ENCODE measurements at regions not wholly inside any gene's neighbourhood (a gene's known extent, or its start where the extent isn't known, plus 50 kb on each side); places are given as distances from the start of the nearest gene placed in this dataset.
"Not testable (repeated sequence)": the region's sequence is repeated elsewhere in the genome, so short reads cannot be mapped to it uniquely, and the experiment has no call there.

DNA sequence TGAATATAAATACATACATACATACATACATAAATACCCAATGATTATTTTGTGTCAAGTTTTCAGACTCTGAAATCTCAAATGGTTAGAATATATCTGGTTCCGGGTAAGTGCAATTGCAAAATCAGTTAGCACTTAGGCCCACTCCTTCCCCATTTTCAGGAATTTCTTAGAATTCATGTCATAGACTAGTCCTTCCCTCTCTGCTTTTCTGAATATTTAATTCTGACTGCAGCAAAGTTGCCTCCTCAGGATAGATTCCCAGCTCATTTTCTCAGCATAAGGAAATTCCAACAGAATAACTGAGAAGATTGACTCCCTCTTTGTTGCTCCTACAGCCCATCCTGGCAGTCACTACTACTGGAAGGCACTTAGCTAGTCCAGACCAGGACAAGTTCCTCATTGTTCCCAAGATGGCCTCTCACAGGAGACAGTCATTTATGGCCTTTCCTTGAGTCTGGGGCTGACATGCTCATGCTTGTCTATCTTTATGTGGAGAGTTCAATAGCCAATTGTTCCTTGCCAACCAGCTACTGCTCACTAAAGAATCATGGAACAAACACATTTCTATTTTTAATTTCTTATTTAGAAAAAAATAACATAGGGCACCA lies 142.9 kb upstream of the ITGB1 start:
- DNase-seq, result no peak

DNA sequence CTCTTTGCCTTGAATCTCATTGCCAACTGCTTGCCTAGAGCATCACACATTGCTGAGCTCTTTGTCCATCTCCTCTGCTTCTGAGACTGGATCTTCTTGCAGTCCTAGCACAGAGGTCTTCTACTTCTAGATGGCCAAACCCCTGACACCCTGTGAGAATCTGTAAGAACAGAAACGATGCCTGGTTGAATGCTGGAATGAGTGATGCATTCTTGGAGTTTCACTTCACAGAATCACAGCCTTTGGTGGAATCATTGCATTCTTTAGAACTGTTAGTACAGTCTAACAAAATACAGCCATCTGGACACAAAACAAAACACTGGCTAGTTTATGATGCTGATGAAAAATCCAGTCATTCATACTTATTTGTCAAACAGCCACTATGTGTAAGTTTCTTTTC lies 141.7 kb upstream of the ITGB1 start:
- DNase-seq, result no peak

DNA sequence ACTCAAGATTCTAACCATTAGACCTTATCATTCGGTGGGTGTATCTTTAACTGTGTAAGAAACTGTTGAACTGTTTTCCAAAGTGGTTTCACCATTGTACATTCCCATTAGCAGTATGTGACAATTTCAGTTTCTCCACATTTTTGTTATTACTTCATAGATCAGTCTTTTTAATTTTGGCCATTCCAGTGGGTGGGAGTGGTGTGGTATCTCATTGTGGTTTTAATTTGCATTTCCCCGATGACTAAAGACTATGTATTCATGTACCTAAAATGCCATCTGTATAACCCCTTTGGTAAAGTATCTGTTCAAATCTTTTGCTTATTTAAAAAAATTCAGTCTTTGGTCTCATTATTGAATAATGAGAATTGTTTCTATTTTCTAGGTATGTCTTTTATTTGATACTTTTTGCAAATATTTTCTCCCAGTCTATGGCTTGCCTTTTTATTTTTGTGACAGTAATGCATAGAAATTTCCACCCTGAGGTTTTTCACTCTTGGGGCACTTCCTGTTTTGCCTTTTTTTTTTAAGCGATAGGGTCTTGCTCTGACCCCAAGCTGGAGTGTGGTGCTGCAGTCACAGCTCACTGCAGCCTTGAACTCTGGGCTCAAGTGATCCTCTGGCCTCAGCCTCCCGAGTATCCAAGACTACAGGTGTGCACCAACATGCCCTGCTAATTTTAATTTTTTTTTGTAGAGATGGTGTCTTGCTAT lies 141.1 kb upstream of the ITGB1 start:
- DNase-seq, result no peak

DNA sequence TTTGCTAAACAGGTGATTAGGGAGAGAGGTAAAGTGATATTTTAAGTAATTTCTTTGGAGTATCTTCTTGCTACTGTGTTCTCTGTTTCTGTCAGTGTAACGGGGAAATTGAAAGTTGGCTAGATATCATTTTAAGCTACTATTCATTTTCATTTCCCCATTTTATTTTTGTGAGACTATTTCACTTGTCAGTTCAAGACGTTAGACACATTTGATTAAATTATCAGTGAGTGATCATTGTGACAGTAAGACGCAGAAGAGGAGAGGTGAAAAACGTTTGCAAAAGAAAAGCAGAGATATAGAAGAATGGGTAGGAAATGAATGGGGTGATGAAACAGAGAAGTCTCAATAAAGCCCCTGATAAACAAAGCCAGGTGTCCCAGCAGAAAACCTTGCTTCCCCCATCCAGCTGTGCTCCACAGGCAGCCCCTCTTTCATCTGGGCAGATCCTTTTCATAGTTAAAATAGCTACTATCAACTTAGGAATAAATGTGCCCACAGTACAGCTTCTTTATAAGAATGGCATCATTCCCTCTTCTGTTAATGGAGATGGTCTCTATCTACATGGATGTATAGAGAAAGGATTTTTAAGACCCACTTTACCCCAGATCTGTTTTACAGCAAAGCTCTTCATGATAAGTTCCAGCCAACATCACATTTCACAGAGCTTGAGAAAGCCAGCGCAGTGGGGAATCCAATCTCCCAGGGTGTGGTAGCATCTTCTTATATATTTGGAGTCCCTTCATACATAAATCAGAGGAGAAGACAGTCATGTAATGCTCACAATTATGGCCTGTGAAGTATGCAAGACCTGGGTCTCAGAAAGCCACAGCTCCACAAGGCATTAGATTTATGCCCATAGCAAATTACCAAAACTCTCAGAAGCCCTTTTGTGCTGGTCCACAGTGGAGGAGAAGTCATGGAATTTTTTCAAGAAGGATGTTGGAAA lies 138.1 kb upstream of the ITGB1 start:
- DNase-seq, result no peak

DNA sequence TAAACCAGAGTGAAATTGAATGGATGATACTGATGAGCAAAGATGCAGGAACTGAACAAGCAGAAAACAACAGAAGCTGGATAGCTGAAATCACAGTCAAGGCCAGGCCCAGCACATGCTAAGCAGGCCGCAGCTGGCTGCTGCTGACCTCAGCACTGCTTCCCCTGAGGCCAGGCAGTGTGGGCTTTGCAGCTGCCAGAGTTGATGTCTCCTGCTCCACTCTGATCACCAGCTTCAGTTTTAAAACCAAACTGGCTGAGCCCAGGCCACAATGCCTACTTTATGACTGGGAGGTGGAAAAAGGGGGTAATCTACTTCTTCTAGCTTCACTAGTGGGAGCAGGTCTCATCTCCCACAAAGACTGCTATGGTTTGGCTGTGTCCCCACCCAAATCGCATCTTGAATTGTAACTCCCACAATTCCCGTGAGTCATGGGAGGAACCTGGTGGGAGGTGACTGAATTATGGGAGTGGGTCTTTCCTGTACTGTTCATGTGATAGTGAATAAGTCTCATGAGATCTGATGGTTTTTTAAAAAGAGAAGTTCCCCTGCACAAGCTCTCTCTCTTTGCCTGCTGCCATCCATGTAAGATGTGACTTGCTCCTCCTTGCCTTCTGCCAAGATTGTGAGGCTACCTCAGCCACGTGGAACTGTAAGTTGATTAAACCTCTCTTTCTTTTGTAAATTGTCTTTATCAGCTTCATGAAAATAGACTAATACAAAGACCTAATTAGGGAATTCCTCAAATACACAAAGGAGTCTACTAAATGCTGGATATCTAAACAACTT lies 136.4 kb upstream of the ITGB1 start:
- DNase-seq, result no peak

DNA sequence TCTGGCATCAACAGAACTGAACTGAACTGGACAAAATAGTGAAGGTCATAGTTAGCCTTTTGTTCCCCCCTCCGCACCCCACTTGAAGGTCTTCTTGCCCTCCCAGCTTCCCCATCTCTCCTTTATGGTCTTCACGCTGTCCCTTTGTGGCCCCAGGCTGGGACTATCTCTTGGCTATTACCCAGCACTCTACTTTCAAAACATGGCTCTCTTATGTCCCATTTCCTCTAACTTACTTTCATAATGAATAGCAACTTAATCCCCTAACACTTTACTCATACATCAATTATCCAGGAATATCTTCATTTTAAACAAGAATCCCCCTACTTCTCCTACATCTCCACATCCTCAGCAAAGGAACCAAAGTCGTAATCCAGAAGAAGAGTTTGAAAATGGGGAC lies 135.3 kb upstream of the ITGB1 start:
- no peak for DNase-seq

DNA sequence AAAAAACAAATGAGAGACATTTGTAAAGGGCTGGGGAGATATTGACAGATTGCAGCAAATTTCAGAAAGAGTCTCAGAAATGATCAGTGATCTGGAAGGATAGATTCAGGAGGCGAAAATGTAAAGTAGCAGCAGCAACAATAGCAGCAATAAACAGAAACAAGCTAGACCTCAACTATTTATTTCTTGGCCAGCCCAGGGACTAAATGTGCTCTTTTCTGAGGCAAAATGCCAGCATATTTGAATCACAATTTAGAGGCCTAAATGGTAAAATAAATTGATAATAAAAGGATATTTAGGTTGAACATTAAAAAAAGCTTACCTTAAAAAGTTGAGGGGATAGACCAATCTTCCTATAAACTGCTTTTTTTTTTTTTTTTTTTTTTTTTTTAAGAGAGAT lies 134.6 kb upstream of the ITGB1 start:
- no peak for DNase-seq

DNA sequence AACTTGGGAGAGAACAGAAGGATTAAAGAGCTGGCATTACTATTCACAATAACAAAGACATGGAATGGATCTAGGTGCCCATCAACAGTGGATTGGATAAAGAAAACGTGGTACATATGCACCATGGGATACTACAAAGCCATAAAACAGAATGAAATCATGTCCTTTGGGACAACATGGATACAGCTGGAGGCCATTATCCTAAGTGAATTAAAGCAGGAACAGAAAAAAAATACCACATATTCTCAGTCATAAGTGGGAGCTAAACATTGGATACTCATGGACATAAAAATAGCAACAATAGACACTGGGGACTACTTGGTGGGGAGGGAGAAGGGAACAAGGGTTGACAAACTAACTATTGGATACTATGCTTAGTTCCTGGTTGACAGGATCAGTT lies 133.2 kb upstream of the ITGB1 start:
- no peak for DNase-seq

DNA sequence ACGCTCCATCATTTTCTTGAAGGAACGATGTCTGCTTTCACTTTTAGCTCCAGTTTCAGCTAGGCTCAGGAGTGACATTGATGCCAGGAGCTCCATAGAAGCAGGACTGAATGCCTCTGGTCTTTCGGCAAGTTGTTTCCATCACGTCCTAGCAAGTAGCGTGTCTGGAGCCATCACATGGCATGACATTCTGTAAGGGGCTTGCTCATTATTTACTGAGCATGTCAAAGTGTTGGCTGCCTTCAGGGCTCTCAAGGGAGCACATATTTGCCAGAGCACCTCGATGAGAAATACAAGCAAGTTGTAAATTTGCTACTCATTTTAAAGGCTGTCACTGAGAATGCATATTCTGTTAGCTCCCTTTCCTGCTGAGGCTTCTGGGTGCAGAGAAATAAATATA lies 131.0 kb upstream of the ITGB1 start:
- DNase-seq, result no peak

DNA sequence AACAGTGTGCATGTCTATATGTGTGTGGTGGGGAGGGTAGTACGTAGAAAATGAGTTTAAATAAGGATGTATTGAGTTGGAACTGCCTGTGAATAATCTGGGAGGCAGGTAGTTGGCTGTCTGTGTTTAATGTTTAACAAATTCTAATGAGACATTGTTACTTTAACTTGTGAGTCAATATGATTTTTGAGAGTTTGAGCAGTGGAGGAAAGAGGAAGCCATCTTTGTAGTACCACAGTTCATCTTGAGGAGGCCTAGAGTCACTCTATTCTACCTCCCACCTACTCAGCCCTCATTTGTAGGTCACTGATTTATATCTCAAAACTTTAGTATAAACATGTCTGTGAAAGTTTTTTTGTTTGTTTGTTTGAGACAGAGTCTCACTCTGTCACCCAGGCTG lies 129.9 kb upstream of the ITGB1 start:
- no peak for DNase-seq

DNA sequence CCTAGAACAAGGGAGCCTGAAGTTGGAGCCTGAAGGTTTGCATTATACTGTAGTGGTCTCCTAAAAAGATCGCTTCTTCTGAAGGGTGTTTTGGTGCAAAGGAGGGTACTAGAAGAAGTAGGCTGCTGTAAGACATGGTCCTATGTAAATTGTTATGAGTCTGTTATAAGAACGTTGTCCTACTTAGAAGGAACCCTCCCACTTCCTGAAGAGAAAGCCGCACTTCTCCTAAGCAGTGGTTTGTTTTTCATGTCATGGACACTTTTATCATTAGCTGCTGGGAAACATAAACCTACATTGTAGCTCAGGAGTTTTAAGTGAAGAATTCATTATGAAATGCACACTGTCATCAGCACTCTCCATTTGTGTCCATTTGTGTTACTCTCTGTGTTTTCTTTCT lies 129.1 kb upstream of the ITGB1 start:
- DNase-seq, result no peak

DNA sequence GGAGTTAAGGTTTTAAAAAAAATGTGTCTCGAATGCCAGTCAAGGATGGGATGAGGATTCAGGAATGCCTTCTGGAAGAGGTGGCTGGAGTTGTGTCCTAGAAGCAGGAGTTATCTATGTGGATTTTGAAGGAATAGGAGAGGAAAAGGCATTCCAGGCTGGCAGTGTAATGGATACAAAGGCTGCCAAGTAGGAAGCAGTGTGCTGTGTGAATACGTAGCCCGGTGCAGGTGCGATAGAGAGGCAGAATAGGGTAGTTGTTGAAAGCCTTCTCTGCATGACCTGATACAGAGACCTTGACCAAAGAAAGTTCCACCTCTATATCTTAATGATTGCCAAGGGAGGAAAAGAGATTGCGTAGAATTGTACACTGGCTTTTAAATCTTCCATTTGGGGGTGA lies 128.1 kb upstream of the ITGB1 start:
- DNase-seq, result no peak

DNA sequence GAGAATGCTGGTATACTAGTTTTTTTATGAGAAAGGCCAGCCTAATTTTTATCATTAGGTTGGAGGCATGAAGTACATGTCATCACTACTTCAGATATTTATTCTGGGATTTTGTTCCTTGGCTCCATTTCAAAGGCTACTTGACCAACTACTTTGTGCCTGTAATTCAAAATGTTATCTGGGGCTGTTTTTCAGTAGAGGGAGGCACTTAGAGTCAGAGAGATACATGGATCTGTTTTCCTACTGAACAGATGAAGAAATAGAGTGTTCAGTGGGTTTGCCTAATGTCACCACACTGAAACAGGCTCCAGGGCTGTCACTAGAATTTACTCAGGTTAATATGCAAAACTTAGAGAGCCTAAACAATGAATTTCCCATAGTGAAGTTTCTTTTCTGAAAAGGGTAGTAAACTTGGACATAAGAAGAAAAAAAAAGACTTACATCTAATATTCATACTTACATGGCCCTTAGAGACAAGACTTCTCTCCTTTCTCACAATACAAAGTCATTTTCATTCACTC lies 127.3 kb upstream of the ITGB1 start:
- no peak for DNase-seq

DNA sequence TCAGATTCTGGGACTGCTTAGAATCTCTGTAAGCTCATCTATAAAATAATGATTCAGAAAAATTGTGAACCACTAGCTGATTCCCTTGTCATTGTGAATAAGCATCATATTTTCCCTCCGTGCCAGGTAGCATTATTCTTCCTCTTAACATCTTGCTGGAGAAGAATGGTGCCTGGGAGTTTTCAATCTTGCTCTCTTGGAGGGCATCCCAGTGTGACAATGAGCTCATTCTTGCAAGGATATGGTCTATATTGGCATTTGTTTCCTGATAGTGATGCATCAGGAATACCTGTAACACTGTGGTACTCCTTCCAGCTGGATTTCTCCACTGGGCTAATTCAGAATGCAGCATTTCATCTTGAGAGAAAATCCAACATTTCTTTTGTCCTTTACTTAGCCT lies 126.4 kb upstream of the ITGB1 start:
- DNase-seq, result no peak

DNA sequence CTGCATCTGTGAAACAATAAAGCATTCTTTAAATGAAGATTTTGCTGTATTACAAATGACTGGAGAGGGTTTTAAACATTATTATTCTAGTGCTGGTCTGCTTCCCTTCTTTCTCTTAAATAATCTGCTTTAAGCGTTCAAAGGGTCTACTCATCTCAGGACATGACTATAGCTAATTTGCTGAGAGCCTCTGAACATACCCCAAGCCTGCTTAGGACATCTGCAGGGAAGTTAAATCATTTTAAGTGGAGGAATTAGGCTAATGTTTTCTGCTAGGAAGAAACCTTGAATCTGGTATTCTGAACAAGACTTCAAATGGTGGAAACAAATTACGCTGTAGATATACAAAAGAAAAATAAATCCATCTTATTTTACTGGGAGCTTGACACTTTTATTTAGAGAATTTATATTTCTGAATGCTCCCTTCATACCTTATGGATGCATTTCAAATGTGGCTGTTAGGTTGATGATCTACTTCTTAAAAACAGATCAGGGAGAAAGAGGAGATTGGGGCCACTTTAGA lies 124.4 kb upstream of the ITGB1 start:
- no peak for DNase-seq

DNA sequence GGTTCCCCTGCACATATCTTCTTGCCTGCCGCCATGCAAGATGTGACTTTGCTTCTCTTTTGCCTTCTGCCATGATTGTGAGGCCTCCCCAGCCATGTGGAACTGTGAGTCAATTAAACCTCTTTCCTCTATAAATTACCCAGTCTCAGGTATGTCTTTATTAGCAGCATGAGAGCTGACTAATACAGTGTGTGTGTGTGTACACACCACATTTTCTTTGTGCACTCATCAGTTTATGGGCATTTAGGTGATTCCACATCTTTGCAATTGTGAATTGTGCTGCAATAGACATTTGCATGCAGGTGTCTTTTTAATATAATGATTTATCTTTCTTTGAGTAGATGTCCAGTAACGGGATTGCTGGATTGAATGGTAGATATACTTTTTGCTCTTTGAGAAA lies 122.4 kb upstream of the ITGB1 start:
- not testable (repeated sequence) for DNase-seq

DNA sequence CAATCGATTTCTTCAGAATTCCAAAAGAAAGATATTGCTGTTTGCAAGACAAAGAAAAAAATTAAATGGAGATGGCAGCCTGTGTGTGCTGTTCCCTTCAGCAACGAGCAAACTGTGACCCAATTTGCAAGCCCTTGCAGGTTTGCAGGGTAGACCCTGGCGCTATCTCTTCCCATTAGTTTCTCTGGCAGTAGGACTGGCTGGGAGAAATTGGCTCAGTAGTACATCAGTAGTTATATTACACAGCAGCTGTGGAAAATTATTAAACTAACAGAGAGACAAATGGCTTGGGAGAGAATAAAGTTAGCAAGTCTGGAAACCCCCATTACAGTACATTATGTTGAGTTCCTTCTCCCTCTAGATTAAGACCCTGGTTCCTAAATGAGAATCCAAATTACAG lies 116.4 kb upstream of the ITGB1 start:
- DNase-seq, result no peak

DNA sequence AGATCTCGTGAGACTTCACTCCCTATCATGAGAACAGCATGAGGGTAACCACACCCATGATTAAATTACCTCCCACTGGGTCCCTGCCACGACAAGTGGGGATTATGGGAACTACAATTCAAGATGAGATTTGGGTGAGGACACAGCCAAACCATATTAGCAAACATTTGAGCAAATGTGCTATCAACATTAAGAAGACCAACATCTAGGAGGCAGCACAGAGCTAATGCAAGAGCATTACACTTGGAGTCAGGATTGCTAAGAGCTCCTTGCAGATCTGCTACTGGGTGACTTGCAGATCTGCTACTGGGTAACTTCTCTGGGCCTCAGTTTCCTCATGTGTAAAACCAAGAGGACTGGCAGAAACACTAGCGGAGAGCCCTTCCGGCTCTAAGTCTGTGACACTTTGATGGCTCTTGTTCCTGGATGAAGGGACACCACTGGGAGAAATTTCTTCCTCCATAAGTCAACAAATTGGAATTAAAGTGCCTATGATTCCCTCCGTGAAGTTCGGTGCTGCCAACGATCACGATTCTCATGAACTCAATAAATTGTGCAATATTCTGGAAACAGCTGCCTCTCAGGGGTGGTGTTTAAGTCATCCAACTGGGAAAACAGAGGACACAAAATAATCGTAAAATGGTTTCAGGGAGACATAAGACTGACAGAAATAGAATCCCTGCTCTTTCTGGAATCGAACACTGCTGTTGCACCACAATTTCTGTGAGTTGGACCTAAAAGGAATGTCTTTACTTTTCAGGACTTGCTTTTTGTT lies 115.8 kb upstream of the ITGB1 start:
- DNase-seq, result no peak

DNA sequence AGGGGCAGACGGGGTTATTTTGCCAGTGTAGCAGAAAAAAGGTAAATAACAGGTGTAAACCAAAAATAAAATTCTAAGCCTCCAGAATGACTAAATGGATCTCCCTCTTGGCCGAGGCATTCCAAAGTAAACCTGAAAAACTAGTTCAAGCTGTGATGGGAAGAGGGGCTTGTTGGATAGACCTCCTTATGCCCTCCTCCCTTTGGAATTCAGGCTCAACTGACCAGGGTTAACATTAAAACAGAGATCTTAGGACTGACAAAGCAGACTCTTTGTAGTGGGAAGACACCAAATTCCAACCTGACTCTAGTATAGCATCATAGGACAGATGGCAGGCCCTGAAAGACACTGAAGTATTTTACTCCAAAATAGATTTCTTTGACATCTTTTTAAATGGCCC lies 113.8 kb upstream of the ITGB1 start:
- DNase-seq, result no peak

DNA sequence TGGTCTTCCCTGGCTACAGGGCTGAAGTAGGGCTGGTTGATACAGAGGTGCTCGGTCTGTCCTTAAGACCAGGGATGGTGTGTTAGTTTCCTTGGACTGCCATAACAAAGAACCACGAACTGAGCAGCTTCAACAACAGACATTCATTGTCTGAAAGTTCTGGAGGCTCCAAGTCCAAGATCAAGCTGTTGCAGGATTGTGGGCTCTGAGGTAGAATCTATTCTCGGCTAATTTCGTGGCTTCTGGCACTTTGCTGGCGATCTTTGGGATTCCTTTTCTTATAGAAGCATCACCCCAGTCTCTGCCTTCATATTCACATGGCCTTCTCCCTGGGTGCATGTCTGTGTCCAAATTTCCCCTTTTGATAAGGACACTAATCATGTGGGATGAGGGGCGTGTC lies 112.1 kb upstream of the ITGB1 start:
- no peak for DNase-seq

DNA sequence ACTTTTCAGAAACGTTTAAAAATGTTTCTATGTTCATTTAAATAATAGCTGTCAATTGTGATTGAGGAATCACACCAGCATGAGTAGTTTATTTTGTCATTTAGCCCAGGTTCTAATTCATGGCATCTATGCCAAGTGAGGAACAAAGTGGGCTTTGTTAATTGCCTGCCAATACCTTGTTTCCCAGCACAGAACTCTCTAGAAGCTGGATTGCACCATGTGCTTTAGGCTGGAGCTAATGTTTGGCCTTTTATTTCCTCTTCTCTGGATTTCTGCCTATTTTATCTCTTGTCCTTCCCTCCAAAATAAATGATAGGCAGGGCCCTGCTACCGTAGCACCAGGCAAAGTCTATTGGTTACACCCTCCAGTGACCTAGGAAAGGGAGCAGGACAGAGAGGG lies 109.9 kb upstream of the ITGB1 start:
- no peak for DNase-seq

DNA sequence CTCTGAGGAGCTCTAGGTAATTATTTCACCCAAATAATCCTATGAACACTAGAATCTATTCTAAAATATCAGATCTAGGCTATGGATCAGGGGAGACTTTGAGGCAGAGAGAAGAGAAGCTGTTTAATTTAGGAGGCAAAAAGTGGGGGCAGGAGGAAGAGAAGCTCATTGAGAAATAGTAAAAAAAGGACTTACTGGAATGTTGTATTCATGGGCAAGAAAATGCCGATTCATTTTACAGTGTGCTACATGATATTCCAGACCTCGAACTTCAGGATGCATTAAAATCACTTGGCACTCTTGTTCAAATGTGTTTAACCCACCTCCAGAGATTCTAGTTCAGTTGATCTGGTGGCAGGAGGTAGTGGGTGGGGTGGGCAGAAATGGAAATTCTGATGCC lies 109.5 kb upstream of the ITGB1 start:
- no peak for DNase-seq

Measured in NCI-H526 treated with DMSO at 0.1 percent for 48 hours (cell line).